IMR-90 (cell line): ENCODE measurements at regions not wholly inside any gene's neighbourhood (a gene's known extent, or its start where the extent isn't known, plus 50 kb on each side); places are given as distances from the start of the nearest gene placed in this dataset.

Source experiments
- ATAC-seq: fragments of 200-7000 bp; cut with Tn5 transposase; 2 replicates; pipeline ENCODE4 v1.9.1; 2020; ENCODE audit warnings: low read depth, mild to moderate bottlenecking, moderate library complexity
- BruUV-seq: library from RNA; stranded (reverse); fragments of 400-500 nt; replicated peaks from 2 replicates; lab custom pipeline; 2021; lab: Mats Ljungman, UMichigan
- CTCF ChIA-PET: fragments of 300-600 bp; formaldehyde crosslinking; extraction: SDS; loops from one replicate; lab custom pipeline; 2021; ENCODE audit warnings: antibody characterized with exemption; lab: Yijun Ruan, JAX
- POLR2A ChIA-PET: fragments of 300-600 bp; sonication (Branson Sonifier 250); formaldehyde crosslinking; loops from one replicate; lab custom pipeline; 2022; ENCODE audit warnings: antibody characterized with exemption; ENCODE audit not compliant: unreplicated experiment; lab: Charles Lee
- DNase-seq: peaks from one replicate; pipeline ENCODE4 v3.0.0; 2013
- H2AFZ ChIP-seq: replicated peaks from 2 replicates; pipeline ENCODE3; 2013; ENCODE audit warnings: low read length, mild to moderate bottlenecking; ENCODE audit not compliant: poor library complexity
- H2AK5ac ChIP-seq: 2 replicates; pipeline ENCODE4 v1.6.1; 2013; ENCODE audit warnings: low read depth, low read length, inconsistent platforms
- H2AK9ac ChIP-seq: replicated peaks from 2 replicates; pipeline ENCODE3; 2013; ENCODE audit warnings: mild to moderate bottlenecking, low read depth, low read length, moderate library complexity; ENCODE audit not compliant: poor library complexity
- H2BK120ac ChIP-seq: 2 replicates; pipeline ENCODE4 v1.6.1; 2013; ENCODE audit warnings: low read depth, low read length, inconsistent platforms
- H2BK15ac ChIP-seq: 3 replicates; pipeline ENCODE4 v1.6.1; 2013; ENCODE audit warnings: low read depth, low read length, inconsistent platforms
- H2BK20ac ChIP-seq: 2 replicates; pipeline ENCODE4 v1.6.1; 2013; ENCODE audit warnings: low read depth, mild to moderate bottlenecking, inconsistent platforms, low read length, moderate library complexity
- H2BK5ac ChIP-seq: 2 replicates; pipeline ENCODE4 v1.6.1; 2013; ENCODE audit warnings: mild to moderate bottlenecking, low read depth, low read length, inconsistent platforms; ENCODE audit not compliant: poor library complexity, severe bottlenecking
- H3K14ac ChIP-seq: replicated peaks from 2 replicates; pipeline ENCODE4 v1.6.1; 2013; ENCODE audit warnings: low read depth, low read length, inconsistent platforms
- H3K18ac ChIP-seq: 2 replicates; pipeline ENCODE4 v1.6.1; 2013; ENCODE audit warnings: low read depth, low read length, control low read depth
- H3K23ac ChIP-seq: 2 replicates; pipeline ENCODE4 v1.6.1; 2013; ENCODE audit warnings: low read depth, low read length, inconsistent platforms
- H3K27ac ChIP-seq: 2 replicates; pipeline ENCODE4 v1.5.1; 2013; ENCODE audit warnings: mild to moderate bottlenecking, control low read depth, low read length; ENCODE audit not compliant: insufficient read depth
- H3K27me3 ChIP-seq: 2 replicates; pipeline ENCODE4 v1.6.1; 2013; ENCODE audit warnings: low read length; ENCODE audit not compliant: control insufficient read depth, insufficient read depth
- H3K36me3 ChIP-seq: 2 replicates; pipeline ENCODE4 v1.6.1; 2013; ENCODE audit warnings: low read length, mixed read lengths; ENCODE audit not compliant: control insufficient read depth, insufficient read depth
- H3K4ac ChIP-seq: 2 replicates; pipeline ENCODE4 v1.6.1; 2013; ENCODE audit warnings: low read depth, low read length, inconsistent platforms
- H3K4me1 ChIP-seq: 2 replicates; pipeline ENCODE4 v1.6.1; 2013; ENCODE audit warnings: low read length, mixed read lengths; ENCODE audit not compliant: control insufficient read depth, insufficient read depth
- H3K4me2 ChIP-seq: 2 replicates; pipeline ENCODE4 v1.6.1; 2013; ENCODE audit warnings: low read depth, mild to moderate bottlenecking, control low read depth, low read length, moderate library complexity
- H3K4me3 ChIP-seq: 2 replicates; pipeline ENCODE4 v1.5.1; 2013; ENCODE audit warnings: low read depth, mild to moderate bottlenecking, control low read depth, low read length, moderate library complexity; ENCODE audit not compliant: insufficient read depth
- H3K56ac ChIP-seq: 2 replicates; pipeline ENCODE4 v1.6.1; 2013; ENCODE audit warnings: low read length, inconsistent platforms; ENCODE audit not compliant: insufficient read depth; ENCODE audit errors: extremely low read depth
- H3K79me1 ChIP-seq, 2 experiments: 2 replicates each; pipeline ENCODE4 v1.6.1; 2013; ENCODE audit warnings: low read length in 2 of 2, inconsistent platforms in 1 of 2, low read depth in 1 of 2
- H3K9ac ChIP-seq: 2 replicates; pipeline ENCODE4 v1.6.1; 2013; ENCODE audit warnings: low read depth, low read length, control low read depth
- H3K9me1 ChIP-seq: 2 replicates; pipeline ENCODE4 v1.6.1; 2013; ENCODE audit warnings: low read length, inconsistent platforms; ENCODE audit not compliant: insufficient read depth
- H3K9me3 ChIP-seq: 2 replicates; pipeline ENCODE4 v1.6.1; 2013; ENCODE audit warnings: low read length; ENCODE audit not compliant: control insufficient read depth, insufficient read depth
- H4K20me1 ChIP-seq: 2 replicates; pipeline ENCODE4 v1.6.1; 2013; ENCODE audit warnings: low read length, inconsistent platforms; ENCODE audit not compliant: insufficient read depth
- H4K5ac ChIP-seq: 2 replicates; pipeline ENCODE4 v1.6.1; 2013; ENCODE audit warnings: mild to moderate bottlenecking, low read depth, low read length, control low read depth
- H4K8ac ChIP-seq, 2 experiments: 2 replicates each; pipeline ENCODE4 v1.6.1; 2013; ENCODE audit warnings: low read depth in 2 of 2, low read length in 2 of 2, control low read depth in 1 of 2, inconsistent platforms in 1 of 2
- H4K91ac ChIP-seq: 2 replicates; pipeline ENCODE4 v1.6.1; 2013; ENCODE audit warnings: low read depth, low read length, inconsistent platforms; ENCODE audit not compliant: insufficient read depth
- CHD1 ChIP-seq: IDR thresholded peaks from 2 replicates; pipeline ENCODE4 v1.6.1; 2012; ENCODE audit warnings: low read depth, low read length, improper control_type of control experiment
- MXI1 ChIP-seq: IDR thresholded peaks from 2 replicates; pipeline ENCODE4 v1.6.1; 2012; ENCODE audit warnings: low read depth, mild to moderate bottlenecking, low read length, moderate library complexity, borderline replicate concordance
- NFE2L2 ChIP-seq: fragments of 150-350 bp; IDR thresholded peaks from 2 replicates; pipeline ENCODE4 v1.6.1; 2016; ENCODE audit warnings: low read depth, mild to moderate bottlenecking, low read length
- RCOR1 ChIP-seq: IDR thresholded peaks from 2 replicates; pipeline ENCODE4 v1.6.1; 2012; ENCODE audit warnings: mild to moderate bottlenecking, low read length, improper control_type of control experiment; ENCODE audit not compliant: insufficient replicate concordance
- RFX5 ChIP-seq: IDR thresholded peaks from 2 replicates; pipeline ENCODE4 v1.8.0; 2012; ENCODE audit warnings: low read depth, mild to moderate bottlenecking, low read length, moderate library complexity
- WGBS, 2 experiments: methylation state at CpG; one replicate each; pipeline versions ENCODE4 v1.1.5 to v1.1.7; 2013; ENCODE audit warnings: missing lambda C conversion rate in 2 of 2; ENCODE audit not compliant: insufficient read length in 1 of 2; ENCODE audit errors: extremely low coverage in 2 of 2; 5-methylcytosine and 5-hydroxymethylcytosine counted together
- dilution Hi-C: fragments of 300-500 bp; cut with HindIII; formaldehyde crosslinking; loops from one replicate; pipeline ENCODE4 v1.14.3; 2018; ENCODE audit warnings: low sequenced_read_pairs; ENCODE audit not compliant: unreplicated experiment
- in situ Hi-C: fragments of 300-500 bp; cut with MboI; formaldehyde crosslinking; loops from 3 replicates; pipeline ENCODE4 v1.14.3; 2019; ENCODE audit warnings: low sequenced_read_pairs, inconsistent platforms, mixed read lengths
- intact Hi-C: fragments of 100-400 bp; cut with micrococcal nuclease; formaldehyde crosslinking; loops from 2 replicates; pipeline ENCODE4 v1.10.0; 2022

- CTCF ChIA-PET = no interaction called here
- in situ Hi-C loops = no loop called here
- no peak for TF ChIP-seq RCOR1
- TF ChIP-seq NFE2L2 = no peak
- no peak for TF ChIP-seq RFX5
- no peak for TF ChIP-seq MXI1
- TF ChIP-seq CHD1 = no peak
Observed at GRCh38 chr10:3996697-3997096, 211.7 kb upstream of the KLF6 start.

More at GRCh38 chr10:3996697-3997096, 211.7 kb upstream of the KLF6 start:
- dilution Hi-C loops (no loop called here), intact Hi-C loops (no loop called here)
- DNase-seq = no peak
- no peak for ATAC-seq
- Histone ChIP-seq H2BK5ac (no peak overlapping the region), H2AK9ac (no peak overlapping the region), H3K4me1 (peaks cover 3% of the 10 kb centered on the region; the same call in 1 of the 2 replicates), H3K9me1 (peaks cover 4% of the 10 kb centered on the region), H4K5ac (no peak overlapping the region), H2AK5ac (no peak overlapping the region), H3K56ac (no peak overlapping the region), H3K23ac (no peak overlapping the region), H3K36me3 (no peaks in the 10 kb centered on the region), H3K9ac (no peak overlapping the region), H3K27ac (no peak overlapping the region), H4K20me1 (no peaks in the 10 kb centered on the region), H3K4me2 (no peak overlapping the region), H3K27me3 (no peaks in the 10 kb centered on the region), H4K8ac (no peak overlapping the region), H3K4me3 (no peak overlapping the region), H3K79me1 (no peaks in the 10 kb centered on the region), H3K9me3 (peaks cover 2% of the 10 kb centered on the region; the same call in 1 of the 2 replicates), H2AFZ (no peak overlapping the region), H3K4ac (no peak overlapping the region), H2BK120ac (no peak overlapping the region), H4K91ac (no peak overlapping the region), H3K18ac (no peak overlapping the region), H3K14ac (no peak overlapping the region), H2BK15ac (no peak overlapping the region), H2BK20ac (no peak overlapping the region)
- POLR2A ChIA-PET = no interaction called here
- no CpG with 5 or more reads among the region's 4 CpGs for WGBS, 2 experiments
- BruUV-seq = no TSS peak
